Activated T-cell treated with anti-CD3 and anti-CD28 coated beads for 4 hours (primary cell): ENCODE measurements at regions not wholly inside any gene's neighbourhood (a gene's known extent, or its start where the extent isn't known, plus 50 kb on each side); places are given as distances from the start of the nearest gene placed in this dataset.

Experiments used
- DNase-seq: peaks from one replicate; pipeline ENCODE4 v3.0.0-alpha.2; 2020

DNA sequence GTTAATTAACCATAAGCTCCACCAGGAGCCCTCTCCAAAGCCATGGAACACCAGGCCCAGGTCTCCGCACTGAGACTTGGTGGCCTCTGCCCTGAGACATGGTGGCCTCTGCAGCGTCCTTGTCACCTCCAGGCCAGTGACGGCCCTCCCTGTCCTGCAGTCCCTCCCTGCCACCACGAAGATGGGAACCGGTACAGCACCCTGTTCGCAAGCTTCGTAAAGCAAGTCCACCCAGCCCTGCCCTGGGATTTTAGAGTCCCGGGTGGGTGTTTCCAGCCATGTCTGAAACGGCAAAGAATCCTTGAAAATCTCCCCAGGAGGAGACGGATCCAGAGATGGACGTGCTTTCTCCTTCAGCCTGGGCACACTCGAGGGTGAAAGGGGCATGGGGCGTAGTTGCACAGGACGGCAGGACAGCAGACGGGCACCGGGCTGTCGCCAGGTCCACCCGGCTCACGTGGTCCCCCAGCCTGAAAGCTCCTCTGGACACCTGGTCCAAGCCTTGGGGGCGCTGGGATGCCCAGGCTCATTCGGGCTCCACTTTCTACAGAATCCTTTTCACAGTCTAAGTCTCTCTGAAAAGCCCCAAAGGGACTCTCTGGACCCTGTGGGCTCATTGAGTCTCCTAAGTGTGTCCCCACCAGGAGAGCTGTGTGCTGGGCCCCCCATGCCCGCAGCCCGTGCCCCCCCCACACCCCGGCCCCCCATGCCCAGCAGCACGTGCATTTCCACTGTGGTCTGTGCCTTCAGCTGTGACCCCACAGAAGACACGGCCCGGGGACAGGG lies 456.2 kb downstream of the BRD1 start:
- no peak for DNase-seq

DNA sequence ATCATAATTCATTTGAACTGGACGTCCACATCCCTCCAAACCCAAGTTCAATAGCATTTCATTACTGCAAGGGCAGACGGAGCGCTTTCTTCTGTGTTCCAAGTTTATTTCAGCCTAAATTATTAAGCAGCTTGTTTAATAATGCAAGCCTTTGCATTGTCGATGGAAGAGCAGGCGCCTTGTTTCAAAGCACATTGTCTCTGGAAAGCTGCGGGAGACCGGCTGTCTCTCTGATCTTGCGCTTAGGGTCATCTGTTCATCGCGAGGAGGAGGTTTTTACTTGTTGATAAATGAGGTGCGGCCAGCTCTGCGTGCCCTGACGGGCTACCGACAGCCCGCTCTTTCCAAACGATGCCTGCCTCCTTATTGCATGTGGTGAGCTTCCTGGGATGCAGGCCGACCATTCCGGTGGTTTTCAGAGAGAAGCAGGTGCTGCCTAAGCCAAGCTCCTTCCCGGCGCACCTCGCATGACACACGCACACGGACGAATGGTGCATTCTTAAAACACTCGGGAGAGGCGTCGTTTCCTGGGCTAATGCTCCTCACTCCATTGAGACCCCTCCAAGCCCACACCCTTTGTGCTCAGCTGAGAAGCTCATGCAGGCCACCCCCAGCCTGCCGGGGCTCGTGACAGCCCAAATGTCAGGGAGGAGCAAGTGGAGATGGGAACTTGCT lies 456.9 kb downstream of the BRD1 start:
- DNase-seq, result no peak

DNA sequence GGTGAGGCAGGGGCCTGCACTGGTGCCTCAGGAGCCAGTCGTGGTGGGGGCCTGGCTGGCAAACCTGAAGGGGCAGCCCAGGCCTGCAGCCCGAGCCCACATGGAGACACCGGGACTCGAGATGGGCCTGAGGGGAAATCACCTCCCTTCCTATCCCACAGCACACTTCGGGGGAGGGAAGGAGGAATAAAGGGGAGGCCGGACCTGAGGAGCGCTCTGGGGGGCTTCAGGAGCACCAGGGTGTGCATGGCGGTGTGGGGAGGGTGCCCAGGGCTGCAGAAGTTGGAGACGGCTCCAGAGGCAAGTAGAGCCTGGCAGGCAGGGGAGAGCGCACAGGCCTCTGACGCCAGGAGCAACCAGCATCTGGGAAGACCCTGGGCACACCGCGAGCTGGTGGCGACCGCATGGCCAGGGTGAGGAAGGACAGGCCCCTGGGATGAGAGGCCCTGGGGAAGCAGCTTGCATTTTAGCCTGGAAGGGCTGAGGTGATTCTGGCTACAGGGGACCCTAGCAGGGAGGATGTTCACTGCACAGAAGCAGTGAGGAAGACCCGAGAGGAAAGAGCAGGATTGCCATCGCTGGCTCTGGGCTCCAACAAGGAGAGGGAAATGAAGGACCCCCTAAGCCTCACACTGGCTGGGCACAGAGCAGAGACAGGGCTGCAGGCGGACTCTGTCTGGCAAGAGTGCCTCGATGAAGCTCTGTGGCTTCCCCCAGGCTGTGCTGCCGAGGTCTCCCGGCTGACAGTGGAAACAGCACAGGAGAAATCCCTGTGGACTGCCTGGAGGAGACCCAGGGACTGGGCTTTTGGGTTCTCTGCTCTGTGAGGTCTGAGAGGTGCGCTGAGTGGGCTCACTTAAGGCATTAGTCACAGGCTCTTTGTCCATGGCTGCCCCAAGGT lies 457.7 kb downstream of the BRD1 start:
- no peak for DNase-seq

DNA sequence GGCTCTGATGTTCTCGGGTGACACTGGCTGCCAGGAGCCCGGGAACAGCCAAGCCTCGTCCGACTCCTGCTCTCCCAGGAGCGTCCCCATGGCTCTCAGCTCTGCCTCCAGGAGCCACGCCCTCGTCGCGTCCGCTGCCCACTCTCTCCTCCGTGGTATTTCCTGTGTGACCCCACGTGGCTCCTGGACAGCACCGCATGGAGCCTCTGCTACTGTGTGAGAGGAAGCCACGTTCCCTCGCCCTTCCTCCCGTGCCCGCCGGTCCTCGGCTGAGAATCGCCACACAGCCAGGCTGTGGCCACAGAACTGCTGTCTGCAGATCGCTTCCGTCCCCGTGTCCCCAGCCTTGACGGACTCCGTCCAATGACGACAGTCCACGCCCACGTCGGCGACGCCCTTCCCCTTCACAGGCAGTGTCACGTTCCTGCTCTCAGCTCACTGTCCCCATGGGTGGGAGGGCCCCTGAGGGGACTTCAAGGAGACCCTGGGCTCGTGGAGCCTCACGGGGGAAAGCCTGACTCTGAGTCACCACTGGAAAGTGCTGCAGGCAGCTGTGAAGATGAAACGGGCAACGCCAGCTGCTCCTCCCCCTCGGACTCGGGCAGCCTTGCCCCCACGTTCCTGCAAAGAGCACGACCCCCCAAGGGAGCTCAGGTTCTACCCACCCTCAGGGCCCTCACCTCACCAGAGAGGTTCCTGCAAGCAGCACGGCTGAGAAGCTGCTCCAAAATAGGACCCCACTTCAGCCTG lies 458.5 kb downstream of the BRD1 start:
- no peak for DNase-seq

DNA sequence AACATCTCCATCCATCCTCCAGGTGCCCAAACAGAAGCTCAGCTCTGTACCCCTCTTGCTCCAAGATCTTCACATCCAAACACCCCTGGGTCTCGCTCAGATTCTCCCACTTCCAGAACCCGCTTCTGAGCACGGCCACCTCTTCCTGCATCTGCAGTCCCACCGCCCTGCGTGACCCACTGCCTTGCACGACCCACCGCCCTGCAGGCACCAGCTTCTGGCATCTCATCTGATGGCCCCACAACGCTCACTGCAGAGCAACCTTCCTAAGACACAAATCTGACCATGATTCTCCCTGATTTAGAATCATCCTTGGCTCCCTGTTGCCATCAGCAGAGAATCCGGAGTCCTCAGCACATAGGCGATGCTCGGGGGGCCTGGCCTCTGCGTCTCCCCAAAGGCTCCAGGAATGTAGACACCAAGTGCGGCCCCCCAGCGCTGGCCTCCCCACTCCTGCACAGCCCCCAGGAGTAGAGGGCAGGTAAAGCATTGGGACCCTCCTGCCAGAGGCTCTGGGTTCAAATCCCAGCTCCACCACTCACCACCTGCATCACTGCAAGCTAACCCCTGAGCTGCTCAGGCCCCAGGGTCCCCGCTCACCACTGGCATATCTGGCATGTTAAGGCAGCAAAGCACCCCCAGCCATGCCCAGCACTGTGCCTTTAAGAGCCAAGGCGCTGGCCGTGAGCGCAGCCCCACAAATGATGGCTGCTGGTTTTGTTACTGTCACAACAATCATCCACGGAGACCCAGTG lies 459.3 kb downstream of the BRD1 start:
- DNase-seq, result no peak

DNA sequence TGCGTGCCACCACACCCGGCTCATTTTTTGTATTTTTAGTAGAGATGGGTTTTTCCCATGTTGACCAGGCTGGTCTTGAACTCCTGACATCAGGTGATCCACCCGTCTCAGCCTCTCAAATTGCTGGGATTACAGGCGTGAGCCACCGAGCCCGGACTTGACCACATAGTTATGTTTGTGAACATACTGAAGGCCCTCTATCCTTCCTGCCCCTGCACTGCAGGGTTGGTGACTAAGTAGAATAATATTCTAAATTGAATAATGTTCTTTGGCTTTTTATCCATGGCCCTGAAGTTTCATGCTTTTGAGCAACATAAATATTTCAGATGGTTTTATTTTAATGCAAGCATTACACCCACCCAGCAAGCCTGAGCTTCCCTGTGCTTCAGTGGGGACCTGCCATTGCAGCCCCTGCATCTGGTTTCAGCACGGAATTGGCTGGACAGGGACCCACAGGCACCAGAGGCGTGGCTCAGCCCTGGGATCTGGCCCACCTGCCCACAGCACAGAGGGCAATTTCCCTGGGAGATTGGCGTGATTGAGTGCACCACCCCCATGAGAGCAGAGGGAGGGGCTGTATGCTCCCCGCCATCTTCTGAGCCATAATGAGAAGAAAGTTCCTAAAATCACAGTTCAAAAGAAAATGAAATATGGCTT lies 460.5 kb downstream of the BRD1 start:
- no peak for DNase-seq

DNA sequence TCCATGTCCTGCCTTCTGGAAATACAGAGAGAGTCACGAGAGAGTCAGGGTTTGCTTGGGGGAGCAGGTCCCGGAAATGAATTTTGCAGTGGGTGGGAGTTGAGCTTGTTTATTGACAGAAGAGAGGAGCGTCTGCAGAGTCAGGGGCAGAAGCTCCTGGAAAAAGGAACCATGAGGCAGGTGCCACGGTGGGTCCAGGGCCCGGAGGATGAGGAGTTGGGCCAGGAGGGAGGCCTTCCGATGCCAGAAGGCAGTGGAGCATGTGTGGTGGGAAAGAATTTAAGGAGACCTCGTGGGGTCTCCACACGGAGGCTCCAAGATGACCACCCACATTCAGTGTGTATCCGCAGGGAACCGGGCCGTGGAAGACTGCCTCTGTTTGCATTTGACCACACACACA lies 461.2 kb downstream of the BRD1 start:
- no peak for DNase-seq

DNA sequence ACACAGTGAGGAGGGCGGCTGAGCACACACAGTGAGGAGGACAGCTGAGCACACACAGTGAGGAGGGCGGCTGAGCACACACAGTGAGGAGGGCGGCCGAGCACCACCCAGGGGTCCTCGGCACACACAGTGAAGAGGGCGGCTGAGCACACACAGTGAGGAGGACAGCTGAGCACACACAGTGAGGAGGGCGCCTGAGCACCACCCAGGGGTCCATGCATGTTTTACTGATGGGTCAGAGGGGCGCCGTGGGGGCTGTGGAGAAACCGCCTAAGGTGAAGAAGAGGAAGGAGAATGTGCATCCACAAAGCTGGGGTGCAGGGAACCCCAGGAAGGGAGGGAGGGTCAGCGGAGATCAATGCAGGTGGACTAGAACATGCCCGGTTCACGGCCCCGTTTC lies 461.8 kb downstream of the BRD1 start:
- no peak for DNase-seq

DNA sequence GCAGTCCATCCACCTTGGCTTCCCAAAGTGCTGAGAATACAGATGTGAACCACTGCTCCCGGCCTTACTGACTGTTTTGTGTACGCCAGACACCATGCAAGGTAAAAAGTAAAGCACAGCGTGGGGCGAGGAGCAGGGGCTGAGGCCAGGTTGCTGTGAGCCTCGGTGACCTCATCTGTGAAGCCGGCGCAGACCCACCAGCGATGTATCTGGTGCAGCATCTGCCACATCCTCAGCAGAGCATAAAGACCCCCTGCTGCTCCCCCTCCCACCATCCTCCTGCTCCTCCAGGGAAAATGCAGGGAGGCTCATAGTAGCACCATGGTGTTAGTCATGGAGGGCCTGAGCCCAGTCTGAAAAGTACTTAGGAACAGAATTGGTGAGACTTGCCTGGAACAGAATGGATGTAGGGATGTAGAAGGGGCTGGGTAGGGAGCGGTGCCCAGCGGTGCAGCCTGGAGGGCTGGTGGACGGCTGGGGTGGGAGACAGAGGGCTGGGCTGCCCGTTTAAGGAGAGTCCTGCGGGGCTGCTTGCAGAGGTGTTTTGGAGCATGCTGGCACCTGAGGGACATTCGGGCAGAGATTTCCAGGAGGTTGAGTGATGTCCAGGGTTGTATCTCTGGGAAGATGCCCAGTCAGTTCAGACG lies 462.4 kb downstream of the BRD1 start:
- DNase-seq, result no peak

DNA sequence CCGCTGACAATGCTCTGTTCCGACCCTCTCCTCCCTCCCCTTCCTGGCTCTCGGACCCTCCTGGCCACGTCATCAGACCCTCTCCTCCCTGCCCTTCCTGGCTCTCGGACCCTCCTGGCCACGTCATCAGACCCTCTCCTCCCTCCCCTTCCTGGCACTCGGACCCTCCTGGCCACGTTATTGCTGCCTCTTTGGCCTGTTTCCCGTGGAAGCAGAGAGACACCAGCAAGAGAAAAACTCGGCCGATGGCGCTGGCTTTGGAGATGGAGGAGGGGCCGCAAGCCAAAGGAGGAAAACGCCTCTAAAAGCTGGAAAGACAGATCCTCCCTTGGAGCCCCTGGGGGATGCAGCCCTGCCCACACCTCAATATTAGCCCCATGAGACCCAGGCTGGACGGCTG lies 463.3 kb downstream of the BRD1 start:
- DNase-seq, result no peak

DNA sequence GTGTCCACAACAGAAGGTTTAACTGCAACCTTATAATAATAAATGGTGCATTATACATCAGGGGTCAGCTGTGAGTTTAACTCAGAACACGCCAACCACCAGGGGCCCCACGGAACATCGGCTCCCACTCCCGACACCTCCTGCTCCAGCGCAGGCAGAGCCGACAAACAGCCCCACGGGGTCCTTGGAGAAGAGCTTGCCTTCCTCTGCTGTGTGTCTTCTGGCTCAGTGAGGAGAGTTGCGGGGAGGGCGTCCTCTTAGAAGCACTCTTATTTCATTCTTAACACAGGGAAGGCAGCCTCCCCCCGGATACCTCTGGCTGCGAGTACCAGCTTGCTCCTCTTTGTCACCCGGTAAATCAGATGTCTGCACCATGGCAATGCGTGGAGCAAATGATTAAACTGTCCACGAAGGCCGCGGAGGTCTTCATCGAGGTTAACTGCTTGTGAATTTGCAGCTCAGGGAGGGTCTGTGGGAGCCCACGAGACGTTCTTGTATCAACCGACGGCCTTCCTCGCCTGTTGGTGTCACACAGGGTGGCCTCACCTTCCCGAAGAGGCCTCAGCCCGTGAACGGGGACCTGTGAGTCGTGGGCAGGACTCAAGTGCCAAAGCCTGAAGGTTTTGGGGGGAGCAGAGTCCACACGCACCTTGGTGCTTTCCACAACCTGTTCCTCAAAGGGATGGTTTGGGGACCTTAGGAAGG lies 464.0 kb downstream of the BRD1 start:
- no peak for DNase-seq

DNA sequence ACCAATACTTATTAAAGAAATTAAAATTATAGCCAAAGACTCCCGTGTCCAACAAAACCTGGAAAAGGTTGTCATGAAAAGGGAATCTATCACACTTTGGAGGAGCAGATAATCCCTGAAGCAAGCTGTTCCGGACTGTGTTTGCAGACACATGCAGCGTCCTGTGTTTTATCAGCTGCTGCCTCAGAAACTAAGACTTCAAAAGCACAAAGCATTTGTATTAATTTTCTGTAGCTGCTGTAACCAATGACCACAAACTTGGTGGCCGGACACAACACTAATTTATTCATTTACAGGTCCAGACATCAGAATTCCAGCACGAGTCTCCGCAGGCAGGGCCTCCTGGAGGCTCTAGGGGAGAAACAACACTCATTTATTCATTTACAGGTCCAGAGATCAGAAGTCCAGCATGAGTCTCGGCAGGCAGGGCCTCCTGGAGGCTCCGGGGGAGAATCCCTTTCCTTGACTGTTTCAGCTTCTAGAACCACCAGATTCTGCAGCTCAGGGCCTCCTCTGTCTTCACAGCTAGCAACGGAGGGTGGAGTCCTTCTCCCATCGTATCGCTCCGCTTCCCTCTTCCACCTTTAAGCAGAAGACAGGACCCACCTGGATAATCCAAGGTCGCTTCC lies 465.3 kb downstream of the BRD1 start:
- DNase-seq, result no peak

DNA sequence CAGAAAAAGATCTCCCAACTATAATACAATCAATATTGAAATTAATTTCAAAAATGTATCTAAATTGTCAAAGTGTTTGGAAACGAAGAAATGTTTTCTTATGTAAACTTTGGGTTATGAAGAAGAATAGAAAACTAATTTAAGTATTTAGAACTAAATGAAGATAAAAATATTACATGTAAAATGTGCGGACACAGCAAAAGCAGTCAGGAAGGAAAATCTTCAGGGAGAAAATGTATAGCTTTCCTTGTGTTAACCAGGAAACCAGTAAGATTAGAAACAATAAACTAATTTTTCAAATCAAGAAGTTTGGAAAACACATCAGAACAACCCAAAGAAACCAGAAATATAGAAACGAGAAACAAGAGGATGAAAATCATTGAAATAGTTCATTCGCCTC lies 466.5 kb downstream of the BRD1 start:
- DNase-seq, result no peak

DNA sequence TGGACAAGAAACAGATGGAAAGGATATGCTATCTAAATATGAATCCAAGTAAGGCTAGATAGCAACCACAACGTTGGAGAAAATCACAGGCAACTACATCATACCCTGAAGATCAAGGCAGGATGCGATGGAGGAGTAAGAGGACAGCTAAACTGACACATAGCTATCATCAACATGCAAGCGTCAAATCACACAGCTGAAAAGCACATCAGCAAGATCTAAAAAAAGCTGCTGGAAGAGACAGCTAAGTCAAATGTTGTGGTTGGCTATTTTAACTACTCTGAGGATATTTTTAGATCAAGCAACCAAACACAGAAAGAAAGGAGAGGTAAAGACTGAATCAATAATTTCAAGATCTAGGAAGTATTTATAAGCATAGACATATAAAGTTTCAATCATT lies 466.9 kb downstream of the BRD1 start:
- DNase-seq, result no peak

DNA sequence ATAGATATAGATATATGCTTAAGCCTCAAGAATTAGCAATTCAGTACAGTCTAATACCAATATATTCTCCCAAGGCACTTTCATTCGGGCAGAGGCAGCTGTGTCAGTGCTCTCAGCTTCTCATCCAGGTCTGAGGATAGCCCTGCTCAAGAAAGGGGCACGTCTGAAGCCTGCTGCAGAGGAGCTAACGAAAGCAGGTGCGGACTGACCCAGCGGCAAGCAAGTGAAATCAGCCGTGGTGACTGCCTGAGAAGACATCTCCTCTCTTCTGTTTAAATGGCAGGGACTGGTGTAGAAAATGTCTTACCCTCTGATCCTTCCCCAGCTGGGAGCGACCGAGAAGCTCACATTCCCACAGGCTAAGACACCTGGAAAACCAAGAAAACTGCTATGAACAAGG lies 468.6 kb downstream of the BRD1 start:
- DNase-seq, result no peak

DNA sequence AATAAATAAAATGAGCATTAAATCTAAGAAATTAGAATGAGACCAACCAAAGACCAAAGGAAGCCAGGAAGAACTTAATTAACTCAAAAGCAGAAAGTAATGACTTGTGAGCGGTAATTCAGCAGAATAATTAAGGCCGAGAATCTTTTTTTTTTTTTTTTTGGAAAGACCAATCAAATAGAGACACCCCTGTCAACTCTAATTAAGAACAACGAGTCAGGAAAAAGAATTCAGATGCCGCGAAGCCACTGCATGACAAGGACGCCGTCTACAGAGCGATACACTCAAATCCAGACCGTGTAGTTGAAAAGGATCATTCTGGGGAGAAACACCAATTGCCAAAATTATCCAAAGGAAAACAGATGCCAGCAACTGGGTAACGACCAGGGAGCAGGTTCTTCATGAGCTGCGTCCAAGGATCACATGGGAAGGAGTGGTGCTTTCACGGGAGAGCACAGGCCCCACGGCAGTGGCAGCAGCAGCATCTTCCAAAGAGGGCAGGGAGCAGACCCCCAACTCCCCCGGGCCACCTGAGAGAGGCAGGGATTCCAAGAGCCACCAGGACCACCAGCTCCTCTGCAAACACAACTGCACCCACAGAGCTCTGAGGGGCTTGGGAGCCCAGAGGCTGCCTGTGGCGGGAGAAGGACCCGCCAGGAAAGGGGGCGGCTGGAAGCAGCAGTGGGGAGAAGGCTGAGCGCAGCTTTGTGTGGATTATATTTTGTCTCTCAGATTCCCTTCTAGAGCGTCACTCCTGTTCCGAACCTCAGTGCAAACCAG lies 469.8 kb downstream of the BRD1 start:
- DNase-seq, result no peak

DNA sequence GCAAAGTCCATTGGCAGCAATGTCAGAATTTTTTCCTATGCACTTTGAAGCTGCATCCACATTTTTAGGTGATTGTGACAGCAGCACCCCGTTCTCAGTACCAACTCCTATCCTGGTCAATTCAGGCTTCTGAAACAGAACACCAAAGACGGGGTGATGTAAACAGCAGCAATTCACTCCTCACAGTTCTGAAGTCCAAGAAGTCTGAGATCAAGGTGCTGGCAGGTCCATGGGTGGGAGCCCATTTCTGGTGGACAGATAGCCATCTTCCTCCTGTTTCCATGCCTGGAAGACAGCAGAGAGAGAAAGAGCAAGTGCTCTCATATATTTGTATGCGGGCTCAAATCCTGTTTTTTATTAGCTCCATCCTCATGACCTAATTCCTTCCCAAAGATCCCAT lies 471.2 kb downstream of the BRD1 start:
- DNase-seq, result no peak

DNA sequence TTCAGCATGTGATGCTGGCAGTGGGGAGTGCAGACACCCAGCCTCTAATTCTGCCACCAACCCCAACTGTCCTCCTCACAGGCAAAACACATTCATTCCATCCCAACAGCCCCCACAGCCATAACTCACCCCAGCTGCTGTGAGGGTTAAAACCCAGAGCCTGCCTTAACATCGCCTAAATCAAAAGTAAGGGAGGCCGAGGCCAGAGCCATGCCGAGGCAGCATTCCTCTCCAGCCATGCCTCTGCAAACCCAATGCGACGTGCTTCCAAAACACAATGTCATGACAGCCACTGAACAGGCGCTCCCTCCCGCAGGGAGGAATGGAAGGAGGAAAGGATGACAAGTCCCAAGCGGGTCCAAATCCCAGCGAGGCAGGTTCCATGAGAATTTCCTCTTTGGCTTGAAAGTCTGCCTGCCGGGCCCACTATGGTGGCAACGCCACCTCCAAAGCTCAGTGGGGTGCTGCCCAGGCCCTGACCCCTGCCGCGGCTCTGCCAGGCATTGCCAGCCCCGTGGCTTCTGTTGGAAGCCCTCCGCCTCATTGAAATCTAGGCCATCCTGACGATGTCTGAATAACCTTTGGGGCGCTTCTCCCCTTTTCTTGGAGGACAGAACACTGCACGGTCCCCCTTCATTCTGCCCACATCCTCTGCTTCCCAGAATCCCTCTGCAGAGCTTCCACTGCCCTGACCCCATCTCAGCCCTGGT lies 472.3 kb downstream of the BRD1 start:
- DNase-seq, result no peak
